ENCODE measurements at regions not wholly inside any gene's neighbourhood (a gene's known extent, or its start where the extent isn't known, plus 50 kb on each side); places are given as distances from the start of the nearest gene placed in this dataset.

- no peak overlapping the region for H3K4me3 ChIP-seq (ENCODE audit: severe bottlenecking)
- no peak for ATAC-seq (ENCODE audit: low read depth)
- no peak for DNase-seq (ENCODE audit: low spot score)
Measured at GRCh38 chr5:165739079-165739741, 2233.8 kb downstream of the MAT2B start.

GRCh38 chr5:165757791-165758190 lies 2252.4 kb downstream of the MAT2B start:
- TF ChIP-seq CTCF (IDR thresholded peaks at IDR 0.05; ENCODE audit: poor library complexity, severe bottlenecking), result no peak
- peaks cover 15% of the 10 kb centered on the region for H3K27me3 ChIP-seq (ENCODE audit: insufficient read depth, poor library complexity, severe bottlenecking)
- no peaks in the 10 kb centered on the region for H3K4me1 ChIP-seq (ENCODE audit: insufficient read depth, poor library complexity, severe bottlenecking)
- no peaks in the 10 kb centered on the region for H3K36me3 ChIP-seq (ENCODE audit: low read depth)
- no peak overlapping the region for H3K4me3 ChIP-seq (ENCODE audit: severe bottlenecking)
- no peak for DNase-seq (ENCODE audit: low spot score)
- no peak for ATAC-seq (ENCODE audit: low read depth)
- H3K27ac ChIP-seq (ENCODE audit: poor library complexity, severe bottlenecking), result no peak overlapping the region
- no peaks in the 10 kb centered on the region for H3K9me3 ChIP-seq (ENCODE audit: severe bottlenecking)

More at GRCh38 chr5:165739079-165739741, 2233.8 kb downstream of the MAT2B start:
- Histone ChIP-seq H3K27me3 (ENCODE audit: insufficient read depth, poor library complexity, severe bottlenecking) (peaks cover 9% of the 10 kb centered on the region), H3K9me3 (ENCODE audit: severe bottlenecking) (no peaks in the 10 kb centered on the region), H3K4me1 (ENCODE audit: insufficient read depth, poor library complexity, severe bottlenecking) (no peaks in the 10 kb centered on the region), H3K27ac (ENCODE audit: poor library complexity, severe bottlenecking) (no peak overlapping the region), H3K36me3 (ENCODE audit: low read depth) (no peaks in the 10 kb centered on the region)
- no peak for TF ChIP-seq CTCF (IDR thresholded peaks at IDR 0.05; ENCODE audit: poor library complexity, severe bottlenecking)

GRCh38 chr5:165775111-165775510 lies 2269.7 kb downstream of the MAT2B start:
- TF ChIP-seq CTCF (IDR thresholded peaks at IDR 0.05; ENCODE audit: poor library complexity, severe bottlenecking), result no peak
- Histone ChIP-seq H3K27me3 (ENCODE audit: insufficient read depth, poor library complexity, severe bottlenecking) (no peaks in the 10 kb centered on the region), H3K36me3 (ENCODE audit: low read depth) (no peaks in the 10 kb centered on the region), H3K27ac (ENCODE audit: poor library complexity, severe bottlenecking) (no peak overlapping the region), H3K4me1 (ENCODE audit: insufficient read depth, poor library complexity, severe bottlenecking) (no peaks in the 10 kb centered on the region), H3K4me3 (ENCODE audit: severe bottlenecking) (no peak overlapping the region), H3K9me3 (ENCODE audit: severe bottlenecking) (no peaks in the 10 kb centered on the region)
- DNase-seq (ENCODE audit: low spot score) (no peak), ATAC-seq (ENCODE audit: low read depth) (no peak)

GRCh38 chr5:165779505-165779904 lies 2274.1 kb downstream of the MAT2B start:
- Histone ChIP-seq H3K27ac (ENCODE audit: poor library complexity, severe bottlenecking) (no peak overlapping the region), H3K9me3 (ENCODE audit: severe bottlenecking) (no peaks in the 10 kb centered on the region), H3K36me3 (ENCODE audit: low read depth) (no peaks in the 10 kb centered on the region), H3K4me1 (ENCODE audit: insufficient read depth, poor library complexity, severe bottlenecking) (no peaks in the 10 kb centered on the region), H3K27me3 (ENCODE audit: insufficient read depth, poor library complexity, severe bottlenecking) (no peaks in the 10 kb centered on the region), H3K4me3 (ENCODE audit: severe bottlenecking) (no peak overlapping the region)
- DNase-seq (ENCODE audit: low spot score) (no peak), ATAC-seq (ENCODE audit: low read depth) (no peak)
- TF ChIP-seq CTCF (IDR thresholded peaks at IDR 0.05; ENCODE audit: poor library complexity, severe bottlenecking), result no peak

GRCh38 chr5:165780901-165781300 lies 2275.5 kb downstream of the MAT2B start:
- no peak overlapping the region for H3K4me3 ChIP-seq (ENCODE audit: severe bottlenecking)
- H3K4me1 ChIP-seq (ENCODE audit: insufficient read depth, poor library complexity, severe bottlenecking), result no peaks in the 10 kb centered on the region
- no peak for TF ChIP-seq CTCF (IDR thresholded peaks at IDR 0.05; ENCODE audit: poor library complexity, severe bottlenecking)
- no peaks in the 10 kb centered on the region for H3K9me3 ChIP-seq (ENCODE audit: severe bottlenecking)
- no peak overlapping the region for H3K27ac ChIP-seq (ENCODE audit: poor library complexity, severe bottlenecking)
- H3K36me3 ChIP-seq (ENCODE audit: low read depth), result no peaks in the 10 kb centered on the region
- no peak for DNase-seq (ENCODE audit: low spot score)
- H3K27me3 ChIP-seq (ENCODE audit: insufficient read depth, poor library complexity, severe bottlenecking), result no peaks in the 10 kb centered on the region
- ATAC-seq (ENCODE audit: low read depth), result no peak
